ENCODE measurements at regions not wholly inside any gene's neighbourhood (a gene's known extent, or its start where the extent isn't known, plus 50 kb on each side); places are given as distances from the start of the nearest gene placed in this dataset.

DNA sequence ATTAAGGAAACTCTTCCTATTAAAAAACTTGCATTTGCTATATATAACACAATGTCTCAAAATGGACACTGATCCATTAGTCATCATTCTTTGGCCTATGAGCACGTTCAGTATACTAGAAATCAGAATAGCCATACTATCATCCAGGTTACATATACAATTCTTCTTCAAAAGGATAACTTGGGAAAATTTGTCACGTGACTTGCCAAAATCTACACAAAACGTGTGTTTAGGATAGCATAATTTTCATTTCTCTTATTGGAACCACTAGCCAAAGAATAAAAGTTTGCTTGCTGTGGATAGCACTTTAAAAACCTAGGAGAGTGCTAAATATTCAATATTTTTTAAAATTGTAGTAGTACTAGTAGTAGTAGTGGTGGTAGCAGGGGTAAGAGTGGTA lies 714.3 kb upstream of the FOXG1 start:
- Histone ChIP-seq H3K4me2 (ENCODE audit: low read depth, low read length) (no peak overlapping the region), H4K20me1 (ENCODE audit: insufficient read depth, low read length) (no peaks in the 10 kb centered on the region), H3K27me3 (ENCODE audit: control insufficient read depth, insufficient read depth, low read length) (no peaks in the 10 kb centered on the region), H4K5ac (ENCODE audit: low read depth, low read length) (no peak overlapping the region), H3K9me3 (ENCODE audit: control insufficient read depth, insufficient read depth, low read length) (peaks cover 3% of the 10 kb centered on the region), H3K79me1 (ENCODE audit: low read depth in 1 of 2, low read length in 2 of 2) (no peaks in the 10 kb centered on the region), H2BK5ac (ENCODE audit: low read depth, low read length, poor library complexity, severe bottlenecking) (no peak overlapping the region), H3K9ac (ENCODE audit: low read depth, low read length) (no peak overlapping the region), H3K36me3 (ENCODE audit: control insufficient read depth, insufficient read depth, low read length) (no peaks in the 10 kb centered on the region), H3K9me1 (ENCODE audit: insufficient read depth, low read length) (no peaks in the 10 kb centered on the region), H2BK15ac (ENCODE audit: low read depth, low read length) (no peak overlapping the region), H4K91ac (ENCODE audit: insufficient read depth, low read depth, low read length) (no peak overlapping the region), H3K18ac (ENCODE audit: low read depth, low read length) (no peak overlapping the region), H3K4me3 (ENCODE audit: insufficient read depth, low read depth, low read length) (no peak overlapping the region), H3K23ac (ENCODE audit: low read depth, low read length) (no peak overlapping the region), H3K27ac (ENCODE audit: insufficient read depth, low read length) (no peak overlapping the region), H3K14ac (replicated peaks; ENCODE audit: low read depth, low read length) (no peak overlapping the region), H2BK120ac (ENCODE audit: low read depth, low read length) (no peak overlapping the region), H4K8ac (ENCODE audit: low read depth in 2 of 2, low read length in 2 of 2) (no peak overlapping the region), H2AK9ac (replicated peaks; ENCODE audit: low read depth, low read length, poor library complexity) (no peak overlapping the region), H2AK5ac (ENCODE audit: low read depth, low read length) (no peak overlapping the region), H3K4me1 (ENCODE audit: control insufficient read depth, insufficient read depth, low read length) (no peaks in the 10 kb centered on the region), H2AFZ (replicated peaks; ENCODE audit: low read length, poor library complexity) (no peak overlapping the region), H2BK20ac (ENCODE audit: low read depth, low read length) (no peak overlapping the region), H3K4ac (ENCODE audit: low read depth, low read length) (no peak overlapping the region), H3K56ac (ENCODE audit: extremely low read depth, insufficient read depth, low read length) (no peak overlapping the region)
- dilution Hi-C loops (cut with HindIII; ENCODE audit: low sequenced_read_pairs, unreplicated experiment) (no loop called here), intact Hi-C loops (cut with micrococcal nuclease) (no loop called here), in situ Hi-C loops (cut with MboI; ENCODE audit: low sequenced_read_pairs) (no loop called here)
- POLR2A ChIA-PET (ENCODE audit: unreplicated experiment) = no interaction called here
- DNase-seq (no peak), ATAC-seq (ENCODE audit: low read depth) (no peak)
- WGBS, 2 experiments (ENCODE audit: extremely low coverage in 2 of 2, insufficient read length in 1 of 2) = no CpG with 5 or more reads among the region's 3 CpGs
- no TSS peak for BruUV-seq (replicated peaks)
- CTCF ChIA-PET = no interaction called here
- TF ChIP-seq CEBPB (IDR thresholded peaks at IDR 0.05; ENCODE audit: low read depth, low read length) = no peak
- no peak for TF ChIP-seq ELK1 (IDR thresholded peaks at IDR 0.05; ENCODE audit: borderline replicate concordance, low read depth, low read length)
- no peak for TF ChIP-seq CHD1 (IDR thresholded peaks at IDR 0.05; ENCODE audit: low read depth, low read length)
- TF ChIP-seq MAFK (IDR thresholded peaks at IDR 0.05; ENCODE audit: low read depth, low read length) = no peak
- TF ChIP-seq RCOR1 (IDR thresholded peaks at IDR 0.05; ENCODE audit: insufficient replicate concordance, low read length) = no peak
- TF ChIP-seq, protein P1, sequence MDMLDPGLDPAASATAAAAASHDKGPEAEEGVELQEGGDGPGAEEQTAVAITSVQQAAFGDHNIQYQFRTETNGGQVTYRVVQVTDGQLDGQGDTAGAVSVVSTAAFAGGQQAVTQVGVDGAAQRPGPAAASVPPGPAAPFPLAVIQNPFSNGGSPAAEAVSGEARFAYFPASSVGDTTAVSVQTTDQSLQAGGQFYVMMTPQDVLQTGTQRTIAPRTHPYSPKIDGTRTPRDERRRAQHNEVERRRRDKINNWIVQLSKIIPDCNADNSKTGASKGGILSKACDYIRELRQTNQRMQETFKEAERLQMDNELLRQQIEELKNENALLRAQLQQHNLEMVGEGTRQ (IDR thresholded peaks at IDR 0.05; ENCODE audit: low read depth, low read length) = no peak
- no peak for TF ChIP-seq FOS (IDR thresholded peaks at IDR 0.05; ENCODE audit: low read depth, low read length)
- no peak for TF ChIP-seq NFE2L2 (IDR thresholded peaks at IDR 0.05; ENCODE audit: low read depth, low read length)
- TF ChIP-seq POLR2A (IDR thresholded peaks at IDR 0.05; ENCODE audit: low read depth, low read length) = no peak
- TF ChIP-seq, protein P2, sequence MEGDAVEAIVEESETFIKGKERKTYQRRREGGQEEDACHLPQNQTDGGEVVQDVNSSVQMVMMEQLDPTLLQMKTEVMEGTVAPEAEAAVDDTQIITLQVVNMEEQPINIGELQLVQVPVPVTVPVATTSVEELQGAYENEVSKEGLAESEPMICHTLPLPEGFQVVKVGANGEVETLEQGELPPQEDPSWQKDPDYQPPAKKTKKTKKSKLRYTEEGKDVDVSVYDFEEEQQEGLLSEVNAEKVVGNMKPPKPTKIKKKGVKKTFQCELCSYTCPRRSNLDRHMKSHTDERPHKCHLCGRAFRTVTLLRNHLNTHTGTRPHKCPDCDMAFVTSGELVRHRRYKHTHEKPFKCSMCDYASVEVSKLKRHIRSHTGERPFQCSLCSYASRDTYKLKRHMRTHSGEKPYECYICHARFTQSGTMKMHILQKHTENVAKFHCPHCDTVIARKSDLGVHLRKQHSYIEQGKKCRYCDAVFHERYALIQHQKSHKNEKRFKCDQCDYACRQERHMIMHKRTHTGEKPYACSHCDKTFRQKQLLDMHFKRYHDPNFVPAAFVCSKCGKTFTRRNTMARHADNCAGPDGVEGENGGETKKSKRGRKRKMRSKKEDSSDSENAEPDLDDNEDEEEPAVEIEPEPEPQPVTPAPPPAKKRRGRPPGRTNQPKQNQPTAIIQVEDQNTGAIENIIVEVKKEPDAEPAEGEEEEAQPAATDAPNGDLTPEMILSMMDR (conservative IDR thresholded peaks at IDR 0.05; ENCODE audit: low read depth, low read length) = no peak
- TF ChIP-seq SMC3 (IDR thresholded peaks at IDR 0.05; ENCODE audit: low read depth, low read length) = no peak
- no peak for TF ChIP-seq MAZ (IDR thresholded peaks at IDR 0.05; ENCODE audit: borderline replicate concordance, low read depth, low read length)
- TF ChIP-seq MXI1 (IDR thresholded peaks at IDR 0.05; ENCODE audit: borderline replicate concordance, low read depth, low read length) = no peak
- no peak for TF ChIP-seq RAD21 (IDR thresholded peaks at IDR 0.05; ENCODE audit: low read length)

Measured in IMR-90 (cell line).